Panc1 (cell line): ENCODE measurements at regions not wholly inside any gene's neighbourhood (a gene's known extent, or its start where the extent isn't known, plus 50 kb on each side); places are given as distances from the start of the nearest gene placed in this dataset.

Source experiments
- POLR2AphosphoS5 ChIP-seq: IDR thresholded peaks from 2 replicates; pipeline ENCODE4 v1.6.1; 2012; ENCODE audit warnings: mild to moderate bottlenecking, low read depth, low read length, moderate library complexity
- SIN3A ChIP-seq: IDR thresholded peaks from 2 replicates; pipeline ENCODE4 v1.6.1; 2012; ENCODE audit warnings: low read depth, mild to moderate bottlenecking, low read length, moderate library complexity, borderline replicate concordance; ENCODE audit not compliant: insufficient read depth
- TF ChIP-seq, protein P1 (sequence below): fragments of 450-650 bp; IDR thresholded peaks from 2 replicates; pipeline ENCODE4 v1.5.1; 2017; ENCODE audit warnings: mild to moderate bottlenecking
- TF ChIP-seq, protein P2 (sequence below), 2 experiments: IDR thresholded peaks; 2 replicates each; pipeline ENCODE4 v1.6.1; 2011 to 2012; ENCODE audit warnings: low read depth in 2 of 2, control low read depth in 1 of 2, low read length in 1 of 2, mild to moderate bottlenecking in 1 of 2, moderate library complexity in 1 of 2; ENCODE audit not compliant: insufficient read depth in 1 of 2

- TF ChIP-seq, protein P1, sequence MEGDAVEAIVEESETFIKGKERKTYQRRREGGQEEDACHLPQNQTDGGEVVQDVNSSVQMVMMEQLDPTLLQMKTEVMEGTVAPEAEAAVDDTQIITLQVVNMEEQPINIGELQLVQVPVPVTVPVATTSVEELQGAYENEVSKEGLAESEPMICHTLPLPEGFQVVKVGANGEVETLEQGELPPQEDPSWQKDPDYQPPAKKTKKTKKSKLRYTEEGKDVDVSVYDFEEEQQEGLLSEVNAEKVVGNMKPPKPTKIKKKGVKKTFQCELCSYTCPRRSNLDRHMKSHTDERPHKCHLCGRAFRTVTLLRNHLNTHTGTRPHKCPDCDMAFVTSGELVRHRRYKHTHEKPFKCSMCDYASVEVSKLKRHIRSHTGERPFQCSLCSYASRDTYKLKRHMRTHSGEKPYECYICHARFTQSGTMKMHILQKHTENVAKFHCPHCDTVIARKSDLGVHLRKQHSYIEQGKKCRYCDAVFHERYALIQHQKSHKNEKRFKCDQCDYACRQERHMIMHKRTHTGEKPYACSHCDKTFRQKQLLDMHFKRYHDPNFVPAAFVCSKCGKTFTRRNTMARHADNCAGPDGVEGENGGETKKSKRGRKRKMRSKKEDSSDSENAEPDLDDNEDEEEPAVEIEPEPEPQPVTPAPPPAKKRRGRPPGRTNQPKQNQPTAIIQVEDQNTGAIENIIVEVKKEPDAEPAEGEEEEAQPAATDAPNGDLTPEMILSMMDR: no peak
- TF ChIP-seq POLR2AphosphoS5 (no peak), SIN3A (no peak)
- TF ChIP-seq, protein P2, sequence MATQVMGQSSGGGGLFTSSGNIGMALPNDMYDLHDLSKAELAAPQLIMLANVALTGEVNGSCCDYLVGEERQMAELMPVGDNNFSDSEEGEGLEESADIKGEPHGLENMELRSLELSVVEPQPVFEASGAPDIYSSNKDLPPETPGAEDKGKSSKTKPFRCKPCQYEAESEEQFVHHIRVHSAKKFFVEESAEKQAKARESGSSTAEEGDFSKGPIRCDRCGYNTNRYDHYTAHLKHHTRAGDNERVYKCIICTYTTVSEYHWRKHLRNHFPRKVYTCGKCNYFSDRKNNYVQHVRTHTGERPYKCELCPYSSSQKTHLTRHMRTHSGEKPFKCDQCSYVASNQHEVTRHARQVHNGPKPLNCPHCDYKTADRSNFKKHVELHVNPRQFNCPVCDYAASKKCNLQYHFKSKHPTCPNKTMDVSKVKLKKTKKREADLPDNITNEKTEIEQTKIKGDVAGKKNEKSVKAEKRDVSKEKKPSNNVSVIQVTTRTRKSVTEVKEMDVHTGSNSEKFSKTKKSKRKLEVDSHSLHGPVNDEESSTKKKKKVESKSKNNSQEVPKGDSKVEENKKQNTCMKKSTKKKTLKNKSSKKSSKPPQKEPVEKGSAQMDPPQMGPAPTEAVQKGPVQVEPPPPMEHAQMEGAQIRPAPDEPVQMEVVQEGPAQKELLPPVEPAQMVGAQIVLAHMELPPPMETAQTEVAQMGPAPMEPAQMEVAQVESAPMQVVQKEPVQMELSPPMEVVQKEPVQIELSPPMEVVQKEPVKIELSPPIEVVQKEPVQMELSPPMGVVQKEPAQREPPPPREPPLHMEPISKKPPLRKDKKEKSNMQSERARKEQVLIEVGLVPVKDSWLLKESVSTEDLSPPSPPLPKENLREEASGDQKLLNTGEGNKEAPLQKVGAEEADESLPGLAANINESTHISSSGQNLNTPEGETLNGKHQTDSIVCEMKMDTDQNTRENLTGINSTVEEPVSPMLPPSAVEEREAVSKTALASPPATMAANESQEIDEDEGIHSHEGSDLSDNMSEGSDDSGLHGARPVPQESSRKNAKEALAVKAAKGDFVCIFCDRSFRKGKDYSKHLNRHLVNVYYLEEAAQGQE (IDR thresholded peaks at IDR 0.05; ENCODE audit: insufficient read depth in 1 of 2, low read depth in 2 of 2, low read length in 1 of 2): no peak
These were observed 130.8 kb upstream of the IRX4 start for GRCh38 chr5:2013301-2014057.
